ENCODE measurements at regions not wholly inside any gene's neighbourhood (a gene's known extent, or its start where the extent isn't known, plus 50 kb on each side); places are given as distances from the start of the nearest gene placed in this dataset.

DNA sequence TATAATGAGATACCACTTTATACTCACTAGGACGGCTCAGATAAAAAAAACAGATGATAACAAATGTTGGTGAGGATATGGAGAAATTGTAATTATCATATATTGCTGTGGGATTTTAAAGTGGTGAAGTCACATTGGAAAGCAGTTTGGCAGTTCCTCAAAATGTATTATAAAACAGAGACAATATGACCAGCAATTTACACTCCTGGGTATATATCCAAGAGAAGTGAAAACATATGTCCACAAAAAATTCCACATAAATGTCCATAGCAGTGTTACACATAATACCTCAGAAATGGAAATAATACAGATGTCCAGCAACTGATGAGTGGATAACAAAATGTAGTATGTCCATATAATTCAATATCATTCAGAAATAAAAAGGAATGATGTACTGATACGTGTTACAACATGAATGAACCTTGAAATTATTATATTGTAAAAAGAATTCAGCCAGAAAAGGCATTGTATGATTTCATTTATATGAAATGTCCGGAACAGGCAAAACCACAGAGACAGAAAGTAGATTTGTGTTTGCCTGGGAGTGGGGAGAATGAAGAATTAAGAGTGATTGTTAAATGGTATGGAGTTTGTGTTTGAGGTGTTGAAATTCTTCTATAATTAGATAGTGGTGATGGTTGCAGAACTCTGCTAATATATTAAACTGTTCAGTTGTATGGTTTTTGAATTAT is 220.9 kb downstream of the SLC7A11 start:
- no peak for TF ChIP-seq SP1 (IDR thresholded peaks at IDR 0.05; ENCODE audit: low read depth, low read length)
- TF ChIP-seq, protein P1, sequence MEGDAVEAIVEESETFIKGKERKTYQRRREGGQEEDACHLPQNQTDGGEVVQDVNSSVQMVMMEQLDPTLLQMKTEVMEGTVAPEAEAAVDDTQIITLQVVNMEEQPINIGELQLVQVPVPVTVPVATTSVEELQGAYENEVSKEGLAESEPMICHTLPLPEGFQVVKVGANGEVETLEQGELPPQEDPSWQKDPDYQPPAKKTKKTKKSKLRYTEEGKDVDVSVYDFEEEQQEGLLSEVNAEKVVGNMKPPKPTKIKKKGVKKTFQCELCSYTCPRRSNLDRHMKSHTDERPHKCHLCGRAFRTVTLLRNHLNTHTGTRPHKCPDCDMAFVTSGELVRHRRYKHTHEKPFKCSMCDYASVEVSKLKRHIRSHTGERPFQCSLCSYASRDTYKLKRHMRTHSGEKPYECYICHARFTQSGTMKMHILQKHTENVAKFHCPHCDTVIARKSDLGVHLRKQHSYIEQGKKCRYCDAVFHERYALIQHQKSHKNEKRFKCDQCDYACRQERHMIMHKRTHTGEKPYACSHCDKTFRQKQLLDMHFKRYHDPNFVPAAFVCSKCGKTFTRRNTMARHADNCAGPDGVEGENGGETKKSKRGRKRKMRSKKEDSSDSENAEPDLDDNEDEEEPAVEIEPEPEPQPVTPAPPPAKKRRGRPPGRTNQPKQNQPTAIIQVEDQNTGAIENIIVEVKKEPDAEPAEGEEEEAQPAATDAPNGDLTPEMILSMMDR (IDR thresholded peaks at IDR 0.05 in 2 of 3, conservative IDR thresholded peaks at IDR 0.05 in 1 of 3; ENCODE audit: control insufficient read depth in 2 of 3, extremely low read depth in 1 of 3, insufficient read depth in 1 of 3, low read depth in 3 of 3, low read length in 3 of 3): no peak
- no peak for TF ChIP-seq TCF12 (IDR thresholded peaks at IDR 0.05; ENCODE audit: low read depth, low read length)
- no peak for TF ChIP-seq FOXK2 (IDR thresholded peaks at IDR 0.05)
- TF ChIP-seq, protein P2, sequence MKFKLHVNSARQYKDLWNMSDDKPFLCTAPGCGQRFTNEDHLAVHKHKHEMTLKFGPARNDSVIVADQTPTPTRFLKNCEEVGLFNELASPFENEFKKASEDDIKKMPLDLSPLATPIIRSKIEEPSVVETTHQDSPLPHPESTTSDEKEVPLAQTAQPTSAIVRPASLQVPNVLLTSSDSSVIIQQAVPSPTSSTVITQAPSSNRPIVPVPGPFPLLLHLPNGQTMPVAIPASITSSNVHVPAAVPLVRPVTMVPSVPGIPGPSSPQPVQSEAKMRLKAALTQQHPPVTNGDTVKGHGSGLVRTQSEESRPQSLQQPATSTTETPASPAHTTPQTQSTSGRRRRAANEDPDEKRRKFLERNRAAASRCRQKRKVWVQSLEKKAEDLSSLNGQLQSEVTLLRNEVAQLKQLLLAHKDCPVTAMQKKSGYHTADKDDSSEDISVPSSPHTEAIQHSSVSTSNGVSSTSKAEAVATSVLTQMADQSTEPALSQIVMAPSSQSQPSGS (IDR thresholded peaks at IDR 0.05; ENCODE audit: low read length): no peak
- no peak for TF ChIP-seq POLR2AphosphoS5 (IDR thresholded peaks at IDR 0.05; ENCODE audit: low read length)

All from GM12878 (cell line).